NCI-H2029 treated with DMSO at 0.1 percent for 48 hours (cell line): ENCODE measurements at regions not wholly inside any gene's neighbourhood (a gene's known extent, or its start where the extent isn't known, plus 50 kb on each side); places are given as distances from the start of the nearest gene placed in this dataset.

Experiments used
- DNase-seq: peaks from one replicate; lab custom pipeline; 2025; lab: John Stamatoyannopoulos, UW

GRCh38 chr6:168132531-168133167 lies 53.6 kb upstream of the FRMD1 start:
- no peak for DNase-seq

- DNase-seq = no peak
These were observed 52.7 kb upstream of the FRMD1 start for GRCh38 chr6:168131464-168132415.

- DNase-seq = no peak
These were observed 51.8 kb upstream of the FRMD1 start for GRCh38 chr6:168130697-168131371.

GRCh38 chr6:168130168-168130696 lies 51.2 kb upstream of the FRMD1 start:
- no peak for DNase-seq

- DNase-seq = no peak
These were observed 50.5 kb upstream of the FRMD1 start for GRCh38 chr6:168129292-168130167.

- no peak for DNase-seq
These were observed 49.7 kb upstream of the FRMD1 start for GRCh38 chr6:168128631-168129291.
